Activated T-cell treated with anti-CD3 and anti-CD28 coated beads, Interleukin-2, amount 50 U/mL, for 24 hours (primary cell): ENCODE measurements at regions not wholly inside any gene's neighbourhood (a gene's known extent, or its start where the extent isn't known, plus 50 kb on each side); places are given as distances from the start of the nearest gene placed in this dataset.

ENCODE experiments used
- DNase-seq: peaks from one replicate; pipeline ENCODE4 v3.0.0-alpha.2; 2020
- H3K27ac Mint-ChIP-seq: 2 replicates; pipeline ENCODE4 v1.8.0; 2020; ENCODE audit warnings: mild to moderate bottlenecking, mixed read lengths
- H3K27me3 Mint-ChIP-seq: 2 replicates; pipeline ENCODE4 v1.8.0; 2020; ENCODE audit warnings: mixed read lengths
- H3K36me3 Mint-ChIP-seq: 2 replicates; pipeline ENCODE4 v1.8.0; 2020; ENCODE audit warnings: low read depth, mixed read lengths
- H3K4me1 Mint-ChIP-seq: 2 replicates; pipeline ENCODE4 v1.8.0; 2020; ENCODE audit warnings: low read depth, mixed read lengths
- H3K4me3 Mint-ChIP-seq: 2 replicates; pipeline ENCODE4 v1.8.0; 2020; ENCODE audit warnings: mild to moderate bottlenecking, moderate library complexity, mixed read lengths
- H3K9me3 Mint-ChIP-seq: 2 replicates; pipeline ENCODE4 v1.8.0; 2020; ENCODE audit warnings: mixed read lengths

DNA sequence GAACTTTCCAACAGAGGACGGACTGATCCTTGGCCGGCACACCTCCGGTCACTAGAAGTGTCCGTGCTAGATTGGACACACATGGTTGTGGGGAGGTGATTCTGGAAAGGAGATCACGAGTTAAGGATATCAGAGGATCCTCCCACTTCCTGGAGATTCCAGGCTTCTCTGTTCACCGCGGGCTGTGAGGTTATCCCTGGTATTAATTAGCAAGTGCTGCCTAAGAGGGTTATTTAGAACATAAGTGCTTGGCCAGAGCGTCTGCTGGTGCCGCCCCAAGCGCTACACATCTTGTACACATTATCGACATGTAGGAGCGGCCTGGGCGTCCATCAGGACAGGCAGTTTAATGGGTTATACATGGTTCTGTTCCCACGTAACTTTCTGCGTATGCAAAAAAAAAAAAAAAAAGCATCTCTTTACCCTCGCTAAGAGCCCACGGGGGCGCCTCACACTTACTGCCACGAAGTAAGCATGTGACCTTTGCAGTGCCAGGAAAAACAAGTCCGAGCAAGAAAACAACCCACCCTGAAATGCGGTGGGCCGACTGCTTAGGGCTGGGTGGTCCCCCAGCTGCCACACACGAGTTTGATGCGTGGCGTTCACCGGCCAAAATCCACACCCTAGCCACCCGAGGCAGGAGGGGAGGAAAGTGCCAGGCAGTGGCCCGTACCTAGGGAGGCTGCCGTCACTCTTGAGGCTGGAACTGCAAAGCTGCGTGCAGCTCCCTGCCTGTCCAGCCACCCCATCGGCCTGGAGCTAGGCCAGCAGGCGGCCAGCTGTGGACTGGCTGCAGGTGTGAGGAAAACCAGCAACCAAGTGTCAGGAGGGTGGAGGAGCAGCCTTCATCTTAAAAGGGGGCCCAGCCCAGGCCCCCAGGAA, 78.0 kb downstream of the CPN2 start:
- peaks cover 3% of the 10 kb centered on the region for H3K27me3 Mint-ChIP-seq
- H3K4me1 Mint-ChIP-seq = peaks cover 6% of the 10 kb centered on the region
- no peak overlapping the region for H3K4me3 Mint-ChIP-seq
- no peaks in the 10 kb centered on the region for H3K36me3 Mint-ChIP-seq
- H3K27ac Mint-ChIP-seq = no peak overlapping the region
- peak; percentile 9 for DNase-seq
- H3K9me3 Mint-ChIP-seq = no peaks in the 10 kb centered on the region

DNA sequence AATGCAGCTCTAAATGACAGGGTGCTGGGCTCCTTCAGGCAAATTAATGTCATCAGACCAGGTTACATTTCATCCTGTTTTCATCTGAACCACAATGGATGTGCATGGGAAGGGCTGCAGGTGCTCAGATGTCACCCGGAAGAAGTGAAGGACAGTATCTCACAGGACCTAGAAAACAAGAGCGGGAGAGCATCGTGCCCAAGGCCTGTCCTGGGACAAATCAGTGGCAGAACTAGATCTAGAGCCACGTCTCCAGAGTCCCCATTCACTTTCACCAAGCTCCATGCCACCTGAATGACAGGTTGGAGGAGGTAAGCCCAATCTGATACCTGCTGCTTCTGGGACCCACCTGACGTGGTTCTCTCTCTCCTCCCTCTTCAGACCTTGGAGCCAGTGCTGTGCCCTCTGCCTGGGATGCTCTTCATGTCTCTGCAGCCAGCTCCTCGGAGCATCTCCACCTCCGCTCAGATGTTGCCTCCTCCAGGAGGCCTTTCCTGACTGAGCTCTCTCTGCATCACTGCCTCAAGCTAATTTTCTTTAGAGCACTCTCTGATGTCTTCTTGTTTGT, 77.3 kb downstream of the CPN2 start:
- Mint-ChIP-seq H3K27me3 (peaks cover 3% of the 10 kb centered on the region), H3K9me3 (no peaks in the 10 kb centered on the region), H3K27ac (no peak overlapping the region), H3K36me3 (no peaks in the 10 kb centered on the region), H3K4me1 (peaks cover 6% of the 10 kb centered on the region), H3K4me3 (no peak overlapping the region)
- peak; percentile 6 for DNase-seq

DNA sequence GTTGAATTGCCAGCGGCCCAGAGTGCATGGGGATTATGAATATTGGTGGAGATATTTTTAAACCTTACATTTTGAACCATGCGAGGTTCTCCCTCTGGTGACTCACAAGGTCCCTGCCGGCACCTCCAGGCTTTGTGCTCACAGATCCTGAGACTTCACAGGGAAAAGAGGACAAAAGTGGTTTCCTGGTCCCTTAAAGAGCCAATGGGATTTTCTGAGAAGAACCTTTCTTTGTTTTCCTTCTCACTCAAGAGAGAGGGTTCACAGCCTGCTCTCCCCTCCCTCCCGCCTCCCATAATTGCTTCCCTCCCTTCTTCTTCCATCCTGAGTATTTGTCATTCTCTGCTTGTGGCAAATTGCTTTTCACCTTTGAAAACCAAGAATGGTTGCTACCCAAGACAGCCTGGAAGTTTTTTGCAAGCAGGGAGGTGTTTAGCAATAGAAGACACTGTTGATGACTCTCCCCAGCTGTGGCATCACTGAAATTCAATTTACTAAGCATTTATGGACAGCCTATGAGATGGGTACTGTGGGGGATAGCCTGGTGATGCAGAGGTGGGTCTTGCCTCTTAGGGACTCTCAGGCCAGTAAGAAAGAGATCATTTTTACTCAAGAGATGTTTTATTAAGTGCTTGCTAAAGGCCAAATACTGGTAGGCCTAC, 76.6 kb downstream of the CPN2 start:
- Mint-ChIP-seq H3K9me3 (no peaks in the 10 kb centered on the region), H3K27me3 (peaks cover 3% of the 10 kb centered on the region), H3K27ac (no peak overlapping the region), H3K36me3 (no peaks in the 10 kb centered on the region), H3K4me1 (peaks cover 6% of the 10 kb centered on the region), H3K4me3 (no peak overlapping the region)
- DNase-seq = peak; percentile 1

DNA sequence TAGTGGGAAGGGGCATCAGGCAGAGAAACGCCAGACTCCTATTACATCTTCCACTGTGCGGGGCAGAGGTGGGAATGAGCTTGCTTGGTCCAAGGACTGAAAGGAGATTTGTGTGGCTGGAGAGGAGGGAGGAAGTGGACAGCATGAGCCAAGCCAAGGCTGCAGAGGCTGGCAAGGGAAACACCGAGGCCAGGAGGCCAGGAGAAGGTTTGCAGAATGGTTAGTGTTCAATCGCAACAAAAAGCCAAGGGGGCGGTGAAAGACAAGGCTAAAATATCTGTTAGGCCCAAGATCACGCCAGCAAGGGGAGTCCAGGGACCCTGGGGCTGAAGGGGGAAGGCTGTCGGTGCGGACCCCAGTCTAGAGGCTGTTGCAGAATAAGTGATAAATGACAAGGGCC, 75.8 kb downstream of the CPN2 start:
- Mint-ChIP-seq H3K27me3 (peaks cover 3% of the 10 kb centered on the region), H3K4me1 (peaks cover 6% of the 10 kb centered on the region), H3K9me3 (no peaks in the 10 kb centered on the region), H3K4me3 (no peak overlapping the region), H3K27ac (peak overlapping the region; percentile 49), H3K36me3 (no peaks in the 10 kb centered on the region)
- peak; percentile 19 for DNase-seq

DNA sequence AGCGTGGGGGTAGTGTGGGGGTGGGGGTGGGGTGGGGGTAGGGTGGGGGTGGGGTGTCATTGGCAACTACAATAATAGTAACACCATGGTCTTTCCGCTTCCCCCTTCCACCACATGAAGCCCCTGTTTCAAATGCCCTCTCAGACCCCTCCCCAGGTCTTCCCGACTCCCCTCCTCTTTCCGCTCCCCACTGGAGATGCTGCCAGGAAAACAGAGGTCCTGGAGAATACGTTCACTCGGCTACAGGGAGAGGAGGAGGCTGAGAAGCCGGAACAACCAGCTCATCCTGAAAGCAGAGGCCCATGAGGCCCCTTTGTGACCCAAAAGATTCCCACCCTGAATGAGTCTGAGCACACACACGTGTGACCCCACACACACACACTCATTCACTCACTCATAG, 75.4 kb downstream of the CPN2 start:
- peak; percentile 2 for DNase-seq
- no peak overlapping the region for H3K27ac Mint-ChIP-seq
- H3K36me3 Mint-ChIP-seq = no peaks in the 10 kb centered on the region
- no peaks in the 10 kb centered on the region for H3K9me3 Mint-ChIP-seq
- no peak overlapping the region for H3K4me3 Mint-ChIP-seq
- H3K27me3 Mint-ChIP-seq = no peaks in the 10 kb centered on the region
- peaks cover 6% of the 10 kb centered on the region for H3K4me1 Mint-ChIP-seq

DNA sequence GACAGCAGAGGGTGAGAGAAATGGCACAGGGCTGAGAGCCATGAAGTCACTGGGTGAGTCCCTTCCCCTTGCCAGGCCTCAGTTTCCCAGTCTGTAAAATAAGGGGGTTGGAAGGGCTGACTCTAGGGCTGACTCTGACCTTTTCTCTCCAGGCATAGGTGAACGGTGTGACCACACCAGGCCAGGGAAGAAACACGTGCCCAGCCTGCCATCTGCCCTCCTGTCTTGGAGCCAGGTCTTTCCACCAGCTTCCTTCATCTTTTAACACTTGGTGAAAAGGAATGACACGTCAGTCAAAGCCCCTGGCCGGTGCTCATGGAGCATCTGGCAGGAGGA, 74.4 kb downstream of the CPN2 start:
- Mint-ChIP-seq H3K4me3 (no peak overlapping the region), H3K27ac (no peak overlapping the region), H3K27me3 (no peaks in the 10 kb centered on the region), H3K4me1 (peaks cover 6% of the 10 kb centered on the region), H3K36me3 (no peaks in the 10 kb centered on the region), H3K9me3 (no peaks in the 10 kb centered on the region)
- DNase-seq = peak; percentile 12

DNA sequence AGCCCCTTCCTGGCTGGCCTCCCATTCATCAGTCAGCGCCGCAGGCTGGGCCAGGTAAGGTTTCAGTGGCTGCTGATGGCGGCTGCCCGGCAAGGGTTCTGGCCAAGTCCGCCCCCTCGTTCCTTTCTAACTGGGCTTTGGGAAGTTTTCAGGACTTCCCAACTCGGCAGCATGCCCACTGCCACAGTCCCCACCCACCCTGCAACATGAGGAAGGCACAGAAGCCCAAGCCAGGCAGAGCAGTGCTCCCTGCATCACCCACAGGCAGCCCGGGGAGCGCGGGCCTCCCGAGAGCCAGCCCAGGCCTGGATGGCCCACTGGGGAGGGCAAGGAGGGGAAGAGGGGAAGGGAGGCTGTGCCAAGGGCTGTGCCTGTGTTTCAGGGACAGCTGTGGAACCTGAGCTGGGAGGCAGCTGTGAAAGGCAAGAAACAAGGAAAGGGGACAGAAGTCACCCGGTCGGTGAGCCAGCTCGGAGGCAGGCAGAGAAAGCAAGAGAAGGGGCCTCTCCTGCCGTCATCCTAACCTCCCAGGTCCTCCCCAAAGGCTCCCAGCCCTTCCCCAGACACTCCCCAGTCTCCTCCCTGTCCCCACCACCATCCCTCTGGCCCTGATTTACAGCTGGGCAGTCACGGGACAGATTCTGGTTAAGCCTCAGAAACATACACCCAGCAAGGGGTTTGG, 73.9 kb downstream of the CPN2 start:
- peaks cover 6% of the 10 kb centered on the region for H3K4me1 Mint-ChIP-seq
- H3K4me3 Mint-ChIP-seq = no peak overlapping the region
- H3K36me3 Mint-ChIP-seq = no peaks in the 10 kb centered on the region
- no peaks in the 10 kb centered on the region for H3K27me3 Mint-ChIP-seq
- no peaks in the 10 kb centered on the region for H3K9me3 Mint-ChIP-seq
- no peak overlapping the region for H3K27ac Mint-ChIP-seq
- peak; percentile 14 for DNase-seq

DNA sequence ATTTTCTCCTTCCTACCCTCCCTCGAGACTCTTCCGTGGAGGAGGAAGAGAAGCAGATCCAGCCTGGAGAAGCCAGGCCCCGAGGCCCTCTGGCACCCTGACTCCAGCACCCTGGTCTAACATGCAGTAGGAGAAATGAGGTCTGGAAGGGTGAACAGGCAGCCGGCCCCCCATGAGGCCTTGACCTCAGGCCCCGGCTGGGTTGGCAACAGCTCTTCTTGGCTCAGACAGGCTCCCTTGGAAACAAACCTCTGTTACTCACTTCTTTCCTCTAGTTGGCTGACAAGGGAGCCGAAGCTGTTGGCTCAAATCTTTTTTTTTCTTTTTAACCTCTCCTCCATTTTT, 73.4 kb downstream of the CPN2 start:
- DNase-seq = peak; percentile 14
- no peak overlapping the region for H3K4me3 Mint-ChIP-seq
- H3K27me3 Mint-ChIP-seq = no peaks in the 10 kb centered on the region
- peaks cover 6% of the 10 kb centered on the region for H3K4me1 Mint-ChIP-seq
- no peaks in the 10 kb centered on the region for H3K9me3 Mint-ChIP-seq
- no peak overlapping the region for H3K27ac Mint-ChIP-seq
- no peaks in the 10 kb centered on the region for H3K36me3 Mint-ChIP-seq

DNA sequence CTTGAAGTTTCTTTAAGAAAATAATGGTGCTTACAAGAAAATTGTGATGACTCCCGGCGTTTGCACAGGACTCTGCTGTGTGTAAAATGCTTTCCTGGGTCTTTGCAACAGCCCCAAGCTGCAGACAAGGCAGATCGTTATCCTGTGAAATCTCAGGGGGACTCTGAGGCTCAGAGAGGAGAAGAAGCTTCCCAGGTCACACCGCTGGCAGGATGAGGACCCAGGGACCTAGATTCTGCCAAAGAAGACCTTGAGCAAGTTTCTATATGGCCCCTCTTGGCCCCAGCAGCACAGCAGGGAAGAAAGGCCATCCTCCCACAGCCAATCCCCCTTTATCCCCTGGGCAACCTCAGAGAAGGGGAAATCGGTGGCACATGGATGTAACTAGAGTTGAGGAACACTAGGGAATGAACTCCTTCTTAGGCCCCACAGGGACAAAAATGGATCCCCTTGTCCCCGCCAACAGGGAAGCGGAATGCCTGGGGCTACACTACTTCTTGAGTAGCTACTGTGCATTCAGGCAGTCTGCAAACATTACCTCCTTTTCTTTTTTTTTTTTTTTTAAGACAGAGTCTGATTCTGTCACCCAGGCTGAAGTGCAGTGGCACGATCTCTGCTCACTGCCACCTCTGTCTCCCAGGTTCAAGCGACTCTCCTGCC, 72.8 kb downstream of the CPN2 start:
- Mint-ChIP-seq H3K27me3 (no peaks in the 10 kb centered on the region), H3K4me3 (no peak overlapping the region), H3K27ac (no peak overlapping the region), H3K4me1 (peaks cover 6% of the 10 kb centered on the region), H3K9me3 (no peaks in the 10 kb centered on the region), H3K36me3 (no peaks in the 10 kb centered on the region)
- DNase-seq = peak; percentile 14

DNA sequence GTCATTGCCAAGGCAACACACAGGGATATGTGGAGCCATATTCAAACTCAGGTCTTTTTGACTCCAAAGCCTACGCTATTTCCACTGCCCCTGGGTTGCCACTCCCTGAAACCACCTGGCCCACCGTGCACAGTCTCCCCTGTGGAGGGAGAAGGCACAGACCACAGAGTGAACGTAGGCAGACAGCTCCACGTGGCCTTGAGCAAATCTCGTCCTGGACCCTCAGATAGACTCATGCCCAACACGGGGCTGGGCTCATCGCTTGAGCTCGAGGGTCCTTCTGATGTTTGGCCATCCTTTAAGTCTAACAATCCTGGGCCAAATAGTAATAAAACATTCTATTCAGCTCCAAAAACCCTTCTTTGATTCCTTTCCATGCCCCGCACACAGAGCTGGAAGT, 72.0 kb downstream of the CPN2 start:
- Mint-ChIP-seq H3K36me3 (no peaks in the 10 kb centered on the region), H3K27me3 (no peaks in the 10 kb centered on the region), H3K27ac (no peak overlapping the region), H3K4me1 (peaks cover 6% of the 10 kb centered on the region), H3K4me3 (no peak overlapping the region), H3K9me3 (no peaks in the 10 kb centered on the region)
- no peak for DNase-seq

DNA sequence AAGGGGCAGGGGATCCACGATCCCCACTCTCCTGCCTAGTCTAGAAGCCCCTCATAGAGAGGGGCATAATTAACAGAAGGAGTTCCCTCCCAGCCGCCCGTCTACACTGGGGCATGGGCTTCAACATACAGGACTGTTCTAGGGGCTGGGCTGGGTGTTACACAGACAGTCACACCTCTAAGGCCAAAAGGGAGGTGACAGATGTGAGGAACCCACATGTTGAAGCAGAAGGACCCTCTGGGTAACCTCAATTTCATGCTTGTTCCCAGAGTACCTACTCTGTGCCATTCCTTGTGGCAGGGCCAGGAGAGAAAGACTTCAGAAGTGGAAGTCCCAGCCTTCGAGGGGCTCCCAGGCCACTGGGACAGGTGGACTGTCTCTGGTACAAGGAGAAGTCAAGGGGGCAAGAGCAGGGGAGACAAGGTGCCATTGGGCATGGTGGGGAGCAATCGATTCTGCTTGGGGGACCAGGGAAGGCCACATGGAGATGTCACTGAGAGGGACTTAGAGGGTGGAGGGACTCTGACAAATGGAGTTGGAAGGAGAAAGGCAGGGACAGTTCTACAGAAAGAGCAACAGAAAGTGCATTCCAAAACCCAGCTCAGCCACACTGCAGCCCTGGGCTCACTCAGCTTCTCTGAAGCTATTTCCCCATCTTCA, 71.3 kb downstream of the CPN2 start:
- DNase-seq = no peak
- Mint-ChIP-seq H3K27me3 (no peaks in the 10 kb centered on the region), H3K36me3 (no peaks in the 10 kb centered on the region), H3K9me3 (no peaks in the 10 kb centered on the region), H3K27ac (no peak overlapping the region), H3K4me1 (peaks cover 6% of the 10 kb centered on the region), H3K4me3 (no peak overlapping the region)

DNA sequence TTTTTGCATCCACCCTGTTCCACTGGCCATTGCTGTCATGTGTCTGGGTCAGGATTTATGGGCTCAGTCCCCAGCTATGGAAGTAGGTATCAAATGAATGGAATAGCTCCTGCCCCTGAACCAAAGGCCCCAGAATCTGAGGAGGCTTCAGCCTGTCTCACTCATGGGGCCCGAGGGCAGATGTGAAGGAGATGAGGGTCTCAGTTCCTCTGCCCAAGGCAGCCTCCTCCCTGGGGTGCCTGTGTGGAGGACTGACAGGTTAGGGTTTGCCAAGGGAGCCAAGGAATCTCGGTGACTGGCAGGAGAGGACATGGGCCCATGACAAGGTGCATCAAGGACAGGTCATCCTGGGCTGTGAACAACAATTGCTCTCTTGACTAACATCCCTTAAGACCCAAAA, 70.4 kb downstream of the CPN2 start:
- Mint-ChIP-seq H3K4me3 (no peak overlapping the region), H3K4me1 (peaks cover 2% of the 10 kb centered on the region), H3K27me3 (no peaks in the 10 kb centered on the region), H3K9me3 (no peaks in the 10 kb centered on the region), H3K36me3 (no peaks in the 10 kb centered on the region), H3K27ac (no peak overlapping the region)
- DNase-seq = no peak

DNA sequence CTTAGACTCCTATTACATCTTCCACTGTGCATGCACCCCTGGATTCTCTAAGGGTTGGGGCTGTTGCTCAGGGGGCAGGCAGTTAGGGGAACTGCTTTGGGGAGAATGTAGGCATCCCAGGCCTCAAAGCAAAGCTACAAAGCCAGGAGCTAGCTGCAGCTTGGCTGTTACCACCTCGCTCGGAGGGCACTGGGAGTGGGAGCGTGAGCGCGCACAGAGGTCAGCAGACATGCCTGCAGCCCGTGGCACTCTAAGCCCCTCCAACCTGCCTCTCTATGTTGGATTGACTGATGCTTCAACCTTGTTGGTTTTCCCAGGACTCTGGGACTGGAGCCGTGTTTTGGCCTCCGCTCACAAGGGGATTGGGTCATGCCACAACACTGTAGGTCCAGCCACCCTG, 69.8 kb downstream of the CPN2 start:
- Mint-ChIP-seq H3K36me3 (no peaks in the 10 kb centered on the region), H3K4me3 (no peak overlapping the region), H3K27me3 (no peaks in the 10 kb centered on the region), H3K27ac (no peak overlapping the region), H3K9me3 (no peaks in the 10 kb centered on the region), H3K4me1 (no peaks in the 10 kb centered on the region)
- no peak for DNase-seq

DNA sequence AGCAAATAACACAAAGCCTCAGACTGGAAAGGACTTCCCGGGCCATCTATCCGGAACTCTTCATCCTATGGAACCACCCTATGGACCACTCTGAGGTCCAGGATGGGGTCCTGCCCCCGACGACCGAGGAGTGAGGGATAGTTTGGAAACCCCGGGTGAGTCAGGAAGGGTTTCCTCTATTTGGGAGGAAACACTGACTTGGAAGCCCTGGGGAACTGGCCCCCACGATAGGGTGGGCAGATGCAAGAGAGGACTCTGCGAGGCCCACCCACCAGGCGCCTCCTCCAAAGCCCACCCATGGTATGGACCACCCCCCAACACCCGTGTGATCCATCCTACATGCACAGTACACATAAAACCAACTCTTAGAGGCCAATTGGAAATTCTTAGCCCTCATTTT, 69.4 kb downstream of the CPN2 start:
- Mint-ChIP-seq H3K27me3 (no peaks in the 10 kb centered on the region), H3K4me1 (no peaks in the 10 kb centered on the region), H3K4me3 (no peak overlapping the region), H3K27ac (no peak overlapping the region), H3K9me3 (no peaks in the 10 kb centered on the region), H3K36me3 (no peaks in the 10 kb centered on the region)
- no peak for DNase-seq
